Neutrophil (primary cell): ENCODE measurements at regions not wholly inside any gene's neighbourhood (a gene's known extent, or its start where the extent isn't known, plus 50 kb on each side); places are given as distances from the start of the nearest gene placed in this dataset.
"Not testable (repeated sequence)": the region's sequence is repeated elsewhere in the genome, so short reads cannot be mapped to it uniquely, and the experiment has no call there.

Experiments used
- H3K27ac ChIP-seq: fragments of 200-600 bp; sonication (generic); 2 replicates; pipeline ENCODE4 v1.5.1; 2016; ENCODE audit warnings: mild to moderate bottlenecking, moderate library complexity
- H3K27me3 ChIP-seq: fragments of 200-600 bp; sonication (generic); 2 replicates; pipeline ENCODE4 v1.6.0; 2016; ENCODE audit warnings: mild to moderate bottlenecking
- H3K36me3 ChIP-seq: fragments of 200-600 bp; sonication (generic); 2 replicates; pipeline ENCODE4 v1.5.1; 2017
- H3K4me1 ChIP-seq, 2 experiments: fragments of 200-600 bp in 1 of 2; sonication (generic) in 1 of 2; 1 replicate in 1 of 2; 2 replicates in 1 of 2; pipeline versions ENCODE4 v1.5.1 to v1.6.1; 2013 to 2016; ENCODE audit warnings: low read depth in 1 of 2, low read length in 1 of 2, mild to moderate bottlenecking in 1 of 2, moderate library complexity in 1 of 2; ENCODE audit not compliant: control insufficient read depth in 1 of 2, insufficient read depth in 1 of 2
- H3K4me3 ChIP-seq, 2 experiments: fragments of 200-600 bp in 1 of 2; sonication (generic) in 1 of 2; 1 replicate in 1 of 2; 2 replicates in 1 of 2; pipeline ENCODE4 v1.5.1; 2013 to 2016; ENCODE audit warnings: low read depth in 1 of 2, low read length in 1 of 2, mild to moderate bottlenecking in 1 of 2, moderate library complexity in 1 of 2
- H3K9me3 ChIP-seq: fragments of 200-600 bp; sonication (generic); 2 replicates; pipeline ENCODE4 v1.5.1; 2016
- TF ChIP-seq, protein P1 (sequence below): fragments of 200-600 bp; sonication (generic); IDR thresholded peaks from 2 replicates; pipeline ENCODE4 v1.5.1; 2016; ENCODE audit warnings: antibody characterized with exemption

DNA sequence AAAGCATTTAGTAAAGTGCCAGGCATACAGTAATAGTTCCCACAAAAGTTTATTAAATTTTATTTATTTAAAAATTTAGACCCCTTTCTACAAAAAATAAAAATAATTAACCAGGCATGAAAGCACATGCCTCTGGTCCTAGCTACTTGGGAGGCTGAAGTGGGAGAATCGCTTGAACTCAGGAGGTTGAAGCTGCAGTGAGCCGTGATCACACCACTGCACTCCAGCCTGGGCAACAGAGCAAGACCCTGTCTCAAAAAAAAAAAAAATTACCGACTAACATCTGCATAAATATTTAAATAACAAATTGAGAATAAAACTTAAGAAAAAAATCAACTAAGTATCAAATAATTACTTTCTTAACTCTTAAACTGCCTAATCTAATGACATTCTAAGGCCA lies 64.3 kb upstream of the TRIM24 start:
- no peaks in the 10 kb centered on the region for H3K9me3 ChIP-seq
- H3K27ac ChIP-seq, result no peak overlapping the region
- H3K27me3 ChIP-seq, result no peaks in the 10 kb centered on the region
- H3K4me3 ChIP-seq, result no peak overlapping the region
- no peaks in the 10 kb centered on the region for H3K4me1 ChIP-seq
- H3K36me3 ChIP-seq, result no peaks in the 10 kb centered on the region
- TF ChIP-seq, protein P1, sequence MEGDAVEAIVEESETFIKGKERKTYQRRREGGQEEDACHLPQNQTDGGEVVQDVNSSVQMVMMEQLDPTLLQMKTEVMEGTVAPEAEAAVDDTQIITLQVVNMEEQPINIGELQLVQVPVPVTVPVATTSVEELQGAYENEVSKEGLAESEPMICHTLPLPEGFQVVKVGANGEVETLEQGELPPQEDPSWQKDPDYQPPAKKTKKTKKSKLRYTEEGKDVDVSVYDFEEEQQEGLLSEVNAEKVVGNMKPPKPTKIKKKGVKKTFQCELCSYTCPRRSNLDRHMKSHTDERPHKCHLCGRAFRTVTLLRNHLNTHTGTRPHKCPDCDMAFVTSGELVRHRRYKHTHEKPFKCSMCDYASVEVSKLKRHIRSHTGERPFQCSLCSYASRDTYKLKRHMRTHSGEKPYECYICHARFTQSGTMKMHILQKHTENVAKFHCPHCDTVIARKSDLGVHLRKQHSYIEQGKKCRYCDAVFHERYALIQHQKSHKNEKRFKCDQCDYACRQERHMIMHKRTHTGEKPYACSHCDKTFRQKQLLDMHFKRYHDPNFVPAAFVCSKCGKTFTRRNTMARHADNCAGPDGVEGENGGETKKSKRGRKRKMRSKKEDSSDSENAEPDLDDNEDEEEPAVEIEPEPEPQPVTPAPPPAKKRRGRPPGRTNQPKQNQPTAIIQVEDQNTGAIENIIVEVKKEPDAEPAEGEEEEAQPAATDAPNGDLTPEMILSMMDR, result no peak

DNA sequence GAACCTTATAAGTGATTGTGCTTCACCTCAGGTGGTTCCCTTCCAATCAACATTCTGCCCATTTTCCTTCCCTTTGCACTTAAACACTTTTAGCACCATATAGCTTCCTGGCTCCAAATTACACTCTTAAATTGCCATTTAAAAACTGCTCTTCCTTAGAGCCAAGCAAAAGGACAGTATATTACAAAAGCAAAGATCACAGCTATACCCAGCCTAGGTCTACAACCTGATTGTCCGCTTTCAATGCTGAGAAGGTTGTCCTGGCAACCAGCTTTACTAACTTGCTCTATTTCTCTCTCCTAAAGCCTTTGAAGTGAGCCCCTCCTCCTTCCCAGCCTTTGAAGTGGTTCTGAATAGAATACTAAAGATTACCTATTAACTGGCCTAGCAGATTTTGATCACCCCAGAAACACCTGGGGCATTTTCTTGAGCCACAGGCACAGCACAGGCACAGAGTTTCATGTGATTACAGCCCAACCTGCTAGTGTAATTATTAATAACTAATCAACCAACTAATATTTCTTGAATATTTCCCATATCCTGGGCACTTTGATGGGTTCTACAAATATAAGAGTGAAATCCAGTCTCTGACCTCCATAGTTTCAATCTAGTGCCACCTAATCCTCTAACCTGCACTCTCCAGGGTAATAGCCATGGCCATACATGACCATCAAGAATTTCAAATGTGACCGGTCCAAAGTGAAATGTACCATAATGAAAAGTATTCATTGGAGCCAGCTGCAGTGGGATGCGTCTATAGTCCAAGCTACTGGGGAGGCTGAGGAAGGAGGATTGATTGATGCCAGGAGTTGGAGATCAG lies 63.6 kb upstream of the TRIM24 start:
- TF ChIP-seq, protein P1, result no peak
- Histone ChIP-seq H3K9me3 (no peaks in the 10 kb centered on the region), H3K4me1 (no peaks in the 10 kb centered on the region), H3K4me3 (no peak overlapping the region), H3K27ac (no peak overlapping the region), H3K36me3 (no peaks in the 10 kb centered on the region), H3K27me3 (no peaks in the 10 kb centered on the region)

DNA sequence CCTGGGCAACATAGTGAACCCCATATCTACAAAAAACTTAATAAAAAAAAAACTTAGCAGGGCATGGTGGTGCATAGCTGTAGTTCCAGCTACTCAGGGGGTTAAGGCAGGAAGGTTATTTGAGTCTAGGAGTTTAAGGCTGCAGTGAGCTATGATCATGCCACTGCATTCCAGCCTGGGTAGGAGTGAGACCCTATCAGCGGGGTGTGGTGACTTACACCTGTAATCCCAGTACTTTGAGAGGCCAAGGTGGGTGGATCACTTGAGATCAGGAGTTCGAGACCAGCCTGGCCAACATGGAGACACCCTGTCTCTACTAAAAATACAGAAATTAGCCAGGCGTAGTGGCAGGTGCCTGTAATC lies 63.0 kb upstream of the TRIM24 start:
- not testable (repeated sequence) for H3K27me3 ChIP-seq, H3K27ac ChIP-seq, H3K4me1 ChIP-seq, H3K9me3 ChIP-seq, H3K4me3 ChIP-seq, H3K36me3 ChIP-seq

DNA sequence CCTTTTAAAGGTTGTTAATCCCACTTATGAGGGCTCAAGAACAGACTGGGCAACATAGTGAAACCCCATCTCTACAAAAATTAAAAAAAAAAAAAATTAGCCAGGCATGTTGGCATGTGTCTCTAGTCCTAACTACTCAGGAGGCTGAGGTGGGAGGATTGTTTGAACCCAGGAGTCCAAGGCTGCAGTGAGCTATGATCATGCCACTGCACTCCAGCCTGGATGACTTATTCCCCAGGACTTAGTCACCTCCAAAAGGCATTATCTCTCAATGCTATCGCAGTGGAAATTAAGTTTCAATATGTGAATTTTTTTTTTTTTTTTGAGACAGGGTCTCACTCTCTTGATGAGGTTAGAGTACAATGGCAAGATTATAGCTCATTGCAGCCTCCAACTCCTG lies 61.2 kb upstream of the TRIM24 start:
- TF ChIP-seq, protein P1, result no peak
- Histone ChIP-seq H3K27me3 (no peaks in the 10 kb centered on the region), H3K27ac (no peak overlapping the region), H3K9me3 (no peaks in the 10 kb centered on the region), H3K36me3 (no peaks in the 10 kb centered on the region), H3K4me1 (no peaks in the 10 kb centered on the region), H3K4me3 (no peak overlapping the region)

DNA sequence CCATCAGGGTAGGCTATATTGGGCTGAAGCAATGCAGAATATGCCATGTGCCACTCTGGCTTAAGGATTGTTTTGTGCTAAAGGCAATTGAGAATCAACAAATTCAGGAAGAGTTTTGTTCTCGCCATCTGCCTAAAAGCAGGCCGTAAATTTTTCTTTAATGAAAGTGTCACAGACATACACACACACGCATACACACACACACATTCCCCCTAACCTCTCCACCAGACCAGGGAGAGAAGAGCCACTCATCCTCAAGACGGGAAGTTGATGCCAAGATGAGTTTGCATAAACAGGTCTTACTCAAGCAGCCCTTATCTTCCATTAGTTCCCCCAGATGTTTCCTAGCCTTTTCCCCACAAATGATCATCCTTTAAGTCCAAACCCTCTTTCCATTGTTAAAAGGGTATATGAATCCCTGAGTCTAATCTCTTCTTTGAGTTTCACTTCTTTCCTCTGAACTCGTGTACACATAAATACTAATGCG lies 59.6 kb upstream of the TRIM24 start:
- H3K36me3 ChIP-seq, result no peaks in the 10 kb centered on the region
- H3K9me3 ChIP-seq, result no peaks in the 10 kb centered on the region
- no peaks in the 10 kb centered on the region for H3K4me1 ChIP-seq
- TF ChIP-seq, protein P1, result no peak
- no peak overlapping the region for H3K27ac ChIP-seq
- no peaks in the 10 kb centered on the region for H3K27me3 ChIP-seq
- H3K4me3 ChIP-seq, result no peak overlapping the region

DNA sequence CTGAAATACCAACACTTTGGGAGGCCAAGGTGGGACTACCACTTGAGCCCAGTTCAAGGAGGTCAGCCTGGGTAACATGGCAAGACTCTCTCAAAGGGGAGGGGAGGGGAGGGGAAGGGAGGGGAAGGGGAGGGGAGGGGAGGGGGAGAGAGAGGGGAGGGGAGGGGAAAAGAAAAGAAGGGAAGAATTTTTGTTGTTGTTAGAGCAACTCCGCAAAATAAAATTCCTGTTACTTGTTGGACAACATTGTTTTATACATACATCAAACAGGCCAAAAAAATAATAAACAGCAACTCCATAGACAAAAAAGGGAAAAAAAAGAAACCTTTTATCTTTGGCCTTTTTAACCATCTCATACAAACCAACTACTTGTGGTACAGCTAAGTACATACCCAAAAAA lies 57.3 kb upstream of the TRIM24 start:
- Histone ChIP-seq H3K36me3 (no peaks in the 10 kb centered on the region), H3K9me3 (no peaks in the 10 kb centered on the region), H3K27me3 (no peaks in the 10 kb centered on the region), H3K27ac (no peak overlapping the region), H3K4me1 (no peaks in the 10 kb centered on the region), H3K4me3 (no peak overlapping the region)
- TF ChIP-seq, protein P1, result no peak
